ENCODE measurements at regions not wholly inside any gene's neighbourhood (a gene's known extent, or its start where the extent isn't known, plus 50 kb on each side); places are given as distances from the start of the nearest gene placed in this dataset.

- TF ChIP-seq RAD21 (IDR thresholded peaks at IDR 0.05; ENCODE audit: low read depth) (no peak), NFIC (IDR thresholded peaks at IDR 0.05) (no peak), CEBPB (IDR thresholded peaks at IDR 0.05) (no peak), CREB1 (IDR thresholded peaks at IDR 0.05; ENCODE audit: low read depth) (no peak), TAF1 (IDR thresholded peaks at IDR 0.05; ENCODE audit: low read depth) (no peak), TEAD4 (IDR thresholded peaks at IDR 0.05) (no peak), USF1 (IDR thresholded peaks at IDR 0.05) (no peak), ZBTB7A (IDR thresholded peaks at IDR 0.05; ENCODE audit: low read depth) (no peak), TCF12 (IDR thresholded peaks at IDR 0.05; ENCODE audit: low read depth) (no peak), FOXM1 (IDR thresholded peaks at IDR 0.05; ENCODE audit: borderline replicate concordance, low read depth) (no peak), EGR1 (IDR thresholded peaks at IDR 0.05) (no peak), MAX (IDR thresholded peaks at IDR 0.05) (no peak), EP300 (IDR thresholded peaks at IDR 0.05; ENCODE audit: borderline replicate concordance) (no peak), YY1 (IDR thresholded peaks at IDR 0.05; ENCODE audit: low read depth) (no peak)
- TF ChIP-seq, protein P1, sequence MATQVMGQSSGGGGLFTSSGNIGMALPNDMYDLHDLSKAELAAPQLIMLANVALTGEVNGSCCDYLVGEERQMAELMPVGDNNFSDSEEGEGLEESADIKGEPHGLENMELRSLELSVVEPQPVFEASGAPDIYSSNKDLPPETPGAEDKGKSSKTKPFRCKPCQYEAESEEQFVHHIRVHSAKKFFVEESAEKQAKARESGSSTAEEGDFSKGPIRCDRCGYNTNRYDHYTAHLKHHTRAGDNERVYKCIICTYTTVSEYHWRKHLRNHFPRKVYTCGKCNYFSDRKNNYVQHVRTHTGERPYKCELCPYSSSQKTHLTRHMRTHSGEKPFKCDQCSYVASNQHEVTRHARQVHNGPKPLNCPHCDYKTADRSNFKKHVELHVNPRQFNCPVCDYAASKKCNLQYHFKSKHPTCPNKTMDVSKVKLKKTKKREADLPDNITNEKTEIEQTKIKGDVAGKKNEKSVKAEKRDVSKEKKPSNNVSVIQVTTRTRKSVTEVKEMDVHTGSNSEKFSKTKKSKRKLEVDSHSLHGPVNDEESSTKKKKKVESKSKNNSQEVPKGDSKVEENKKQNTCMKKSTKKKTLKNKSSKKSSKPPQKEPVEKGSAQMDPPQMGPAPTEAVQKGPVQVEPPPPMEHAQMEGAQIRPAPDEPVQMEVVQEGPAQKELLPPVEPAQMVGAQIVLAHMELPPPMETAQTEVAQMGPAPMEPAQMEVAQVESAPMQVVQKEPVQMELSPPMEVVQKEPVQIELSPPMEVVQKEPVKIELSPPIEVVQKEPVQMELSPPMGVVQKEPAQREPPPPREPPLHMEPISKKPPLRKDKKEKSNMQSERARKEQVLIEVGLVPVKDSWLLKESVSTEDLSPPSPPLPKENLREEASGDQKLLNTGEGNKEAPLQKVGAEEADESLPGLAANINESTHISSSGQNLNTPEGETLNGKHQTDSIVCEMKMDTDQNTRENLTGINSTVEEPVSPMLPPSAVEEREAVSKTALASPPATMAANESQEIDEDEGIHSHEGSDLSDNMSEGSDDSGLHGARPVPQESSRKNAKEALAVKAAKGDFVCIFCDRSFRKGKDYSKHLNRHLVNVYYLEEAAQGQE (IDR thresholded peaks at IDR 0.05; ENCODE audit: low read depth): no peak
Observed at GRCh38 chr15:47395076-47395475, 322.2 kb upstream of the SEMA6D start.

DNA sequence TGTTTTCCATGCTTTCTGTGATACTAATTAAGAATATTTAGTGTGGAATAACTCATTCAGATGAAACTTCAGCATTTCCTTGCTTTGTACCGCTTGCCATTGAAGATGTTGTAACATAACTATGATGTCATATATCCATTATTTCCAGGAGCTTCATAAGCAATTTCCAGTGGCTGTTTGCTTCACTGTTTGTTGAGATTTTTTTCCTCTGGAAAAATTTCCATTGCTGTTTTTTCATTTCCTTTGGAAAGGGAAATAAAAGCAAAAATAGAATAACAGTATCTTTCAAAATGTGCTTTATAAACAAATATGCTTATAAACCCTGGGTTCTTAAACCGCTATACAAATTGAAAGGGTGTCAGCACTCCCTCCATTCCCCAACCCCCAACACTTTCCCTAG lies 319.6 kb upstream of the SEMA6D start:
- no peak for TF ChIP-seq CEBPB (IDR thresholded peaks at IDR 0.05)
- TF ChIP-seq TAF1 (IDR thresholded peaks at IDR 0.05; ENCODE audit: low read depth): no peak
- TF ChIP-seq USF1 (IDR thresholded peaks at IDR 0.05): no peak
- no peak for TF ChIP-seq TCF12 (IDR thresholded peaks at IDR 0.05; ENCODE audit: low read depth)

DNA sequence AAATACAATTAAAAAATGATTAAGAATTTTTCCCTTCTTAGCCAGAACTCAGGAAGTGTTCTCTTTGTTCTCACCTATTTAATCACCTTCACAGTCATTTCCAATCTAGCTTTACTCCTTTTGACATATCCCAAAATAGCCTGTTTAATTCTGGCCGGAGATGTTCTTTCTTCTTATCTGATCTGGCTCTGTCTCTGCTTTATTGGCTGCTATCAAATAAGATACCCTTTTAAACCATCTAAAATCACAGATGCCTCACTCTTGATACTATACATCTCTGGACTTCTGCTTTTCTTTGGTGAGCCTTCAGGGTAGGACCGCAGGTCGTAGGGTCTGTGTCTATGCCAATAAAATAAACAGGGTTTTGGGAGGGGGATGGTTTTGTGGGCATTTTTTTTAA lies 319.2 kb upstream of the SEMA6D start:
- TF ChIP-seq TCF12 (IDR thresholded peaks at IDR 0.05; ENCODE audit: low read depth): no peak
- no peak for TF ChIP-seq NFIC (IDR thresholded peaks at IDR 0.05)
- no peak for TF ChIP-seq ZBTB7A (IDR thresholded peaks at IDR 0.05; ENCODE audit: low read depth)
- TF ChIP-seq MAX (IDR thresholded peaks at IDR 0.05): no peak
- no peak for TF ChIP-seq FOXM1 (IDR thresholded peaks at IDR 0.05; ENCODE audit: borderline replicate concordance, low read depth)
- no peak for TF ChIP-seq RAD21 (IDR thresholded peaks at IDR 0.05; ENCODE audit: low read depth)
- no peak for TF ChIP-seq YY1 (IDR thresholded peaks at IDR 0.05; ENCODE audit: low read depth)
- TF ChIP-seq CEBPB (IDR thresholded peaks at IDR 0.05): no peak
- no peak for TF ChIP-seq EP300 (IDR thresholded peaks at IDR 0.05; ENCODE audit: borderline replicate concordance)

- no peak for TF ChIP-seq TAF1 (IDR thresholded peaks at IDR 0.05; ENCODE audit: low read depth)
- no peak for TF ChIP-seq CREB1 (IDR thresholded peaks at IDR 0.05; ENCODE audit: low read depth)
- TF ChIP-seq USF1 (IDR thresholded peaks at IDR 0.05): no peak
- no peak for TF ChIP-seq TEAD4 (IDR thresholded peaks at IDR 0.05)
- no peak for TF ChIP-seq RAD21 (IDR thresholded peaks at IDR 0.05; ENCODE audit: low read depth)
- no peak for TF ChIP-seq CEBPB (IDR thresholded peaks at IDR 0.05)
- no peak for TF ChIP-seq EGR1 (IDR thresholded peaks at IDR 0.05)
- TF ChIP-seq ZBTB7A (IDR thresholded peaks at IDR 0.05; ENCODE audit: low read depth): no peak
- no peak for TF ChIP-seq EP300 (IDR thresholded peaks at IDR 0.05; ENCODE audit: borderline replicate concordance)
- TF ChIP-seq FOXM1 (IDR thresholded peaks at IDR 0.05; ENCODE audit: borderline replicate concordance, low read depth): no peak
- TF ChIP-seq, protein P1 (IDR thresholded peaks at IDR 0.05; ENCODE audit: low read depth): no peak
- TF ChIP-seq TCF12 (IDR thresholded peaks at IDR 0.05; ENCODE audit: low read depth): no peak
- TF ChIP-seq YY1 (IDR thresholded peaks at IDR 0.05; ENCODE audit: low read depth): no peak
- TF ChIP-seq MAX (IDR thresholded peaks at IDR 0.05): no peak
- no peak for TF ChIP-seq NFIC (IDR thresholded peaks at IDR 0.05)
Observed at GRCh38 chr15:47398594-47398993, 318.7 kb upstream of the SEMA6D start.

DNA sequence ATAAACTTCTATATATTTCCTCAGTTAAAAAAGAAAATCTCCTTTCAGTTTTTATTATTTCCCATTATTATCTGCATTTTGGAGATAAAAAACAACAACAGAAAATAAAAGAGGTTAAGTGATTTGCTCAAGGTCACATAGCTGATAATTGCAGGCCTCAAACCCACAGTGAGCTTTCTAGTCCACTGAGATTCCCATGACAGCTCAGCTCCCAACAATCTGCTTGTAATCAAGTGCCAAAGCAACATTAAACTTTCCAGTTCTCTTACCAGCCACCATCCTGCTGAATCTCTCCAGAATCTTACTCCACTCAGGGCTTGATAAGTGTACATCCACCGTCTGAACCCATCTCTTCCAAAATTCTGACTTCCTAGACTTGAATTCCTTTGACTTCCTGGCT lies 318.2 kb upstream of the SEMA6D start:
- TF ChIP-seq CREB1 (IDR thresholded peaks at IDR 0.05; ENCODE audit: low read depth): no peak
- TF ChIP-seq CEBPB (IDR thresholded peaks at IDR 0.05): no peak
- no peak for TF ChIP-seq TAF1 (IDR thresholded peaks at IDR 0.05; ENCODE audit: low read depth)
- no peak for TF ChIP-seq TCF12 (IDR thresholded peaks at IDR 0.05; ENCODE audit: low read depth)
- no peak for TF ChIP-seq RAD21 (IDR thresholded peaks at IDR 0.05; ENCODE audit: low read depth)
- TF ChIP-seq ZBTB7A (IDR thresholded peaks at IDR 0.05; ENCODE audit: low read depth): no peak
- no peak for TF ChIP-seq EP300 (IDR thresholded peaks at IDR 0.05; ENCODE audit: borderline replicate concordance)
- no peak for TF ChIP-seq FOXM1 (IDR thresholded peaks at IDR 0.05; ENCODE audit: borderline replicate concordance, low read depth)
- no peak for TF ChIP-seq YY1 (IDR thresholded peaks at IDR 0.05; ENCODE audit: low read depth)
- no peak for TF ChIP-seq EGR1 (IDR thresholded peaks at IDR 0.05)
- TF ChIP-seq, protein P1 (IDR thresholded peaks at IDR 0.05; ENCODE audit: low read depth): no peak
- no peak for TF ChIP-seq USF1 (IDR thresholded peaks at IDR 0.05)
- TF ChIP-seq MAX (IDR thresholded peaks at IDR 0.05): no peak
- no peak for TF ChIP-seq NFIC (IDR thresholded peaks at IDR 0.05)
- no peak for TF ChIP-seq TEAD4 (IDR thresholded peaks at IDR 0.05)
